Muscle layer of duodenum (tissue), 2 donors: ENCODE measurements at regions not wholly inside any gene's neighbourhood (a gene's known extent, or its start where the extent isn't known, plus 50 kb on each side); places are given as distances from the start of the nearest gene placed in this dataset.

ENCODE experiments used
- H3K27ac ChIP-seq: one replicate; pipeline ENCODE4 v1.7.0; 2013; ENCODE audit warnings: mild to moderate bottlenecking, low read length
- H3K27me3 ChIP-seq: one replicate; pipeline ENCODE4 v1.7.0; 2013; ENCODE audit warnings: low read depth, mild to moderate bottlenecking, control low read depth, low read length
- H3K36me3 ChIP-seq, 2 donors: one replicate each; pipeline ENCODE4 v1.7.0; 2013; ENCODE audit warnings: low read length in 2 of 2, control low read depth in 1 of 2, mild to moderate bottlenecking in 1 of 2; ENCODE audit not compliant: insufficient read depth in 2 of 2, control insufficient read depth in 1 of 2
- H3K4me1 ChIP-seq, 2 donors: one replicate each; pipeline ENCODE4 v1.7.0; 2013; ENCODE audit warnings: low read length in 2 of 2, mild to moderate bottlenecking in 2 of 2, control low read depth in 1 of 2, moderate library complexity in 1 of 2; ENCODE audit not compliant: insufficient read depth in 2 of 2, control insufficient read depth in 1 of 2
- H3K4me3 ChIP-seq, 2 donors: one replicate each; pipeline ENCODE4 v1.7.0; 2013; ENCODE audit warnings: low read length in 2 of 2, low read depth in 1 of 2, mild to moderate bottlenecking in 1 of 2
- H3K9me3 ChIP-seq, 2 donors: one replicate each; pipeline ENCODE4 v1.7.0; 2013; ENCODE audit warnings: low read length in 2 of 2, control low read depth in 1 of 2, mild to moderate bottlenecking in 1 of 2; ENCODE audit not compliant: control insufficient read depth in 1 of 2
- donor health status: healthy.

GRCh38 chr2:71932780-71933466, 214.7 kb downstream of the CYP26B1 start:
- no peak overlapping the region for H3K4me3 ChIP-seq
- no peak overlapping the region for H3K27ac ChIP-seq
- H3K27me3 ChIP-seq = no peaks in the 10 kb centered on the region
- no peaks in the 10 kb centered on the region for H3K36me3 ChIP-seq
- no peaks in the 10 kb centered on the region for H3K9me3 ChIP-seq
- no peaks in the 10 kb centered on the region for H3K4me1 ChIP-seq

GRCh38 chr2:71932037-71932779, 215.5 kb downstream of the CYP26B1 start:
- Histone ChIP-seq H3K4me1 (no peaks in the 10 kb centered on the region), H3K9me3 (no peaks in the 10 kb centered on the region), H3K27me3 (no peaks in the 10 kb centered on the region), H3K36me3 (no peaks in the 10 kb centered on the region), H3K4me3 (no peak overlapping the region), H3K27ac (no peak overlapping the region)

- no peaks in the 10 kb centered on the region for H3K9me3 ChIP-seq
- no peaks in the 10 kb centered on the region for H3K4me1 ChIP-seq
- H3K36me3 ChIP-seq = no peaks in the 10 kb centered on the region
- no peaks in the 10 kb centered on the region for H3K27me3 ChIP-seq
- H3K27ac ChIP-seq = no peak overlapping the region
- H3K4me3 ChIP-seq = no peak overlapping the region
These were observed 217.5 kb downstream of the CYP26B1 start for GRCh38 chr2:71930049-71930681.

GRCh38 chr2:71929482-71929772, 218.2 kb downstream of the CYP26B1 start:
- Histone ChIP-seq H3K4me1 (no peaks in the 10 kb centered on the region), H3K36me3 (no peaks in the 10 kb centered on the region), H3K27ac (no peak overlapping the region), H3K4me3 (no peak overlapping the region), H3K27me3 (no peaks in the 10 kb centered on the region), H3K9me3 (no peaks in the 10 kb centered on the region)

- Histone ChIP-seq H3K27ac (no peak overlapping the region), H3K27me3 (no peaks in the 10 kb centered on the region), H3K36me3 (no peaks in the 10 kb centered on the region), H3K4me1 (no peaks in the 10 kb centered on the region), H3K9me3 (no peaks in the 10 kb centered on the region), H3K4me3 (no peak overlapping the region)
These were observed 218.8 kb downstream of the CYP26B1 start for GRCh38 chr2:71928734-71929481.

- no peak overlapping the region for H3K4me3 ChIP-seq
- H3K36me3 ChIP-seq = no peaks in the 10 kb centered on the region
- H3K4me1 ChIP-seq = no peaks in the 10 kb centered on the region
- no peaks in the 10 kb centered on the region for H3K9me3 ChIP-seq
- H3K27ac ChIP-seq = no peak overlapping the region
- H3K27me3 ChIP-seq = no peaks in the 10 kb centered on the region
These were observed 219.6 kb downstream of the CYP26B1 start for GRCh38 chr2:71927757-71928715.

GRCh38 chr2:71926876-71927756, 220.5 kb downstream of the CYP26B1 start:
- H3K27ac ChIP-seq = no peak overlapping the region
- H3K4me1 ChIP-seq = no peaks in the 10 kb centered on the region
- H3K27me3 ChIP-seq = no peaks in the 10 kb centered on the region
- H3K4me3 ChIP-seq = no peak overlapping the region
- H3K9me3 ChIP-seq = no peaks in the 10 kb centered on the region
- H3K36me3 ChIP-seq = no peaks in the 10 kb centered on the region

GRCh38 chr2:71926089-71926447, 221.6 kb downstream of the CYP26B1 start:
- Histone ChIP-seq H3K4me1 (no peaks in the 10 kb centered on the region), H3K27me3 (no peaks in the 10 kb centered on the region), H3K27ac (no peak overlapping the region), H3K4me3 (no peak overlapping the region), H3K9me3 (no peaks in the 10 kb centered on the region), H3K36me3 (no peaks in the 10 kb centered on the region)

GRCh38 chr2:71925268-71926088, 222.2 kb downstream of the CYP26B1 start:
- Histone ChIP-seq H3K27me3 (no peaks in the 10 kb centered on the region), H3K4me1 (no peaks in the 10 kb centered on the region), H3K36me3 (no peaks in the 10 kb centered on the region), H3K9me3 (no peaks in the 10 kb centered on the region), H3K27ac (no peak overlapping the region), H3K4me3 (no peak overlapping the region)
